ENCODE measurements at regions not wholly inside any gene's neighbourhood (a gene's known extent, or its start where the extent isn't known, plus 50 kb on each side); places are given as distances from the start of the nearest gene placed in this dataset.

DNA sequence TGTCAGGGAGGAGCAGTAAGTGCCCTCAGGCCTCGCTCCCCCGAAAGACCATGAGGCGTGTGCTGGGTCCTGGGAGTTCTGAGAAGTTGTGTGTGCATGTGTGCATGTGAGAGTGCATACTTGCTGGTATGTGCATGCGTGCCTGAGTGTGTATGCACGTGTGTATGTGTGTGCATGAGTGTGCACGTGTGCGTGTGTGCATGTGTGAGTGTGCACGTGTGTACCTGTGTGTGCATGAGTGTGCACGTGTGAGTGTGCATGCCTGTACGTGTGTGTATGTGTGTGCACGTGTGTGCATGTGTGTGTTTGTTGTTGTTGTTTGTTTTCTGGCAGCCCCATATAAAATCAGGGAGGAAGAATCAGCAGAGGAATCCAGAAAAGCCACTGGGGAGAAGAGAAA, 426.7 kb downstream of the IRX2 start:
- POLR2A ChIA-PET (ENCODE audit: partially characterized antibody) = no interaction called here
- Histone ChIP-seq H2BK15ac (ENCODE audit: low read length) (no peak overlapping the region), H3K9ac (replicated peaks in 1 of 4; ENCODE audit: extremely low read depth in 1 of 4, low read depth in 3 of 4, low read length in 3 of 4) (no peak overlapping the region), H2BK12ac (ENCODE audit: low read depth, low read length) (peak overlapping the region; percentile 6; the same call in 1 of the 2 replicates), H3K4me2 (ENCODE audit: insufficient read depth in 1 of 2, low read depth in 2 of 2, low read length in 2 of 2) (no peak overlapping the region), H3K14ac (ENCODE audit: insufficient read length) (no peak overlapping the region), H3K56ac (replicated peaks; ENCODE audit: insufficient read length, low read depth, low read length) (no peak overlapping the region), H3K79me1 (ENCODE audit: low read depth, low read length) (no peaks in the 10 kb centered on the region), H2AFZ (ENCODE audit: low read length) (no peak overlapping the region), H3K4me1 (replicated peaks in 1 of 4; ENCODE audit: control insufficient read depth in 3 of 4, insufficient read depth in 4 of 4, low read length in 3 of 4) (no peaks in the 10 kb centered on the region; a peak in 1 of 7 replicates), H3K27me3 (replicated peaks in 1 of 4; ENCODE audit: control insufficient read depth in 3 of 4, extremely low read depth in 1 of 4, insufficient read depth in 3 of 4, low read length in 3 of 4) (no peaks in the 10 kb centered on the region), H4K5ac (ENCODE audit: insufficient read length, low read depth, low read length) (no peak overlapping the region), H3K79me2 (ENCODE audit: control insufficient read depth in 1 of 2, insufficient read depth in 2 of 2, low read length in 2 of 2) (no peaks in the 10 kb centered on the region), H3K36me3 (ENCODE audit: control insufficient read depth in 2 of 4, insufficient read depth in 4 of 4, low read length in 3 of 4) (no peaks in the 10 kb centered on the region), H4K8ac (ENCODE audit: extremely low read depth, insufficient read depth, low read length) (no peak overlapping the region), H3K23me2 (ENCODE audit: low read depth, low read length) (no peaks in the 10 kb centered on the region; the same call in 1 of the 2 replicates), H3K18ac (ENCODE audit: extremely low read depth, low read length) (no peak overlapping the region), H4K20me1 (replicated peaks in 1 of 2; ENCODE audit: control insufficient read depth in 1 of 2, insufficient read depth in 2 of 2, low read length in 2 of 2) (peaks cover 0 to 2% of the 10 kb centered on the region in 2 experiments), H3K23ac (ENCODE audit: insufficient read length) (no peak overlapping the region), H2BK120ac (replicated peaks; ENCODE audit: low read depth, low read length) (no peak overlapping the region), H2AK5ac (ENCODE audit: low read depth, low read length) (peak overlapping the region; percentile 92), H2BK20ac (ENCODE audit: low read length) (no peak overlapping the region), H4K91ac (replicated peaks; ENCODE audit: insufficient read length, low read length) (peak overlapping the region; percentile 85), H2BK5ac (ENCODE audit: low read depth, low read length) (peak overlapping the region; percentile 8; the same call in 1 of the 2 replicates), H3K4ac (replicated peaks; ENCODE audit: insufficient read length, low read depth, low read length) (no peak overlapping the region), H3K4me3 (ENCODE audit: extremely low read depth in 1 of 4, insufficient read depth in 2 of 4, low read depth in 3 of 4, low read length in 4 of 4) (no peak overlapping the region), H3K9me3 (ENCODE audit: insufficient read depth in 2 of 2, low read depth in 1 of 2, low read length in 1 of 2) (no peaks in the 10 kb centered on the region; a peak in 1 of 4 replicates), H3K27ac (ENCODE audit: low read depth, low read length) (no peak overlapping the region)
- no peak for DNase-seq (ENCODE audit: low read depth in 1 of 2, low spot score in 2 of 2)
- CTCF ChIA-PET (ENCODE audit: partially characterized antibody) = no interaction called here
- TF ChIP-seq RFX5 (IDR thresholded peaks at IDR 0.05; ENCODE audit: borderline replicate concordance, low read depth, low read length) (no peak), BCL11A (IDR thresholded peaks at IDR 0.05; ENCODE audit: low read depth in 2 of 2, low read length in 2 of 2) (no peak), SIN3A (conservative IDR thresholded peaks at IDR 0.05 in 1 of 2, IDR thresholded peaks at IDR 0.05 in 1 of 2; ENCODE audit: low read depth in 1 of 2, low read length in 2 of 2) (no peak), CREB1 (IDR thresholded peaks at IDR 0.05) (no peak), YY1 (IDR thresholded peaks at IDR 0.05; ENCODE audit: low read depth, low read length) (no peak), EZH2 (IDR thresholded peaks at IDR 0.05; ENCODE audit: low read depth, low read length, severe bottlenecking) (no peak), CBX5 (IDR thresholded peaks at IDR 0.05; ENCODE audit: low read depth, low read length) (no peak), HDAC6 (IDR thresholded peaks at IDR 0.05; ENCODE audit: low read depth, low read length) (no peak), SIRT6 (IDR thresholded peaks at IDR 0.05; ENCODE audit: low read length) (no peak), ASH2L (IDR thresholded peaks at IDR 0.05; ENCODE audit: low read length) (no peak)
- WGBS, 2 experiments (ENCODE audit: extremely low coverage in 1 of 2, insufficient coverage in 1 of 2, insufficient read length in 1 of 2, insufficient replicate concordance in 2 of 2, low coverage in 1 of 2, low lambda C conversion rate in 2 of 2, missing lambda C conversion rate in 1 of 2) = 94% methylated on average over 11 of the region's 11 CpGs; no CpG with 5 or more reads in 1 of the 2 experiments
- no peak for FAIRE-seq

Data from H1 (cell line).